ENCODE measurements at regions not wholly inside any gene's neighbourhood (a gene's known extent, or its start where the extent isn't known, plus 50 kb on each side); places are given as distances from the start of the nearest gene placed in this dataset.

DNA sequence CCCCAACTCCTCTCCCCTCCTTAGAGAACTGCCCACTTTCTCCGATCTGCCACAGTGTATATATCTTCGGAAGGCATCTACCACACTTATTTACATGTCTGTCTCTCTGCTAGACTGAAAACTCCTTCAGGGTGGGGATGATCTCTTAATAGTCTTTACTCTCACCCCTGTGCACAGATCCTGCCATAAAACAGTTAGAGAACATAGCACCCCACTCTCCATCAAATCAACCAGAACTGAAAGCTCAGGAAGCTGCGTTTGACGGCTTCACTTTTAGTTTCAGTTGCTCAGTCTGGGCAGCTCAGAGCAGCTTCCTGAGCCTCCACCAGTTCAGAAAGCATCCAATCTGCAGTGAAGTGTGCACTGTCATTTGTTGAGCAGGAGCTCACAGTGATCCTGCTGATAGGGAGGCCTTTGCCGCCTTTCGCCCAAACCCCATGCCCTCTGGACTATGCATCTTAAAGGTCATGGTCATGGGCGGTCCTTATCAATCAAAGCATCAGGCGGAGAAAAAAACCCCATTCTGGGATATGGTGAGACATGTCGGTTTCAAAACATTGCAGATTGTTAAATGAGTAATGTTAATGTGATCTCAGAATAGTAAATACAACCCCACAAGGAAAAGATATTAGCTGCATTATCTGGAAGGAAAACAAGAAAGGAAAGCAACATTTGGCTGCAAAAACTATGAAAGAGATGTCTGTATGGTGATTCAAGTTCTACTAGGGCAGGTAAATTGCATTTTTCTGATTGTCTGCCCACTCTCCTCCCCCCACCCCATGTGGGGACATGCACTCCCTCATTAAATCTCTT lies 167.1 kb upstream of the ADO start:
- Histone ChIP-seq H3F3A (replicated peaks; ENCODE audit: insufficient read depth) (no peaks in the 10 kb centered on the region), H3K9ac (no peak overlapping the region), H3K4me3 (ENCODE audit: low read depth in 2 of 2, low read length in 1 of 2) (0 out of 4 replicates have a peak overlapping the region, but pooled peaks of 1 of the 2 experiments have one; percentile 16), H3K79me2 (ENCODE audit: insufficient read depth) (no peaks in the 10 kb centered on the region), H4K20me1 (ENCODE audit: insufficient read depth) (no peaks in the 10 kb centered on the region), H3K27me3 (ENCODE audit: insufficient read depth) (no peaks in the 10 kb centered on the region), H3K9me3 (no peaks in the 10 kb centered on the region), H3K4me2 (peak overlapping the region; percentile 9), H2AFZ (ENCODE audit: low read depth) (peak overlapping the region; percentile 49), H3K36me3 (replicated peaks in 1 of 2; ENCODE audit: control insufficient read depth in 1 of 2, insufficient read depth in 2 of 2, low read length in 1 of 2) (no peaks in the 10 kb centered on the region), H3K4me1 (ENCODE audit: control insufficient read depth in 1 of 2, insufficient read depth in 2 of 2, low read depth in 1 of 2, low read length in 1 of 2) (peaks cover 0 to 8% of the 10 kb centered on the region in 2 experiments; a peak in 2 of 4 replicates), H3K27ac (ENCODE audit: low read depth in 2 of 2, low read length in 1 of 2) (no peak overlapping the region), H3K9me2 (no peaks in the 10 kb centered on the region; the same call in 1 of the 2 replicates)
- TF ChIP-seq TAF1 (IDR thresholded peaks at IDR 0.05; ENCODE audit: borderline replicate concordance, low read depth, low read length): no peak
- TF ChIP-seq, protein P1, sequence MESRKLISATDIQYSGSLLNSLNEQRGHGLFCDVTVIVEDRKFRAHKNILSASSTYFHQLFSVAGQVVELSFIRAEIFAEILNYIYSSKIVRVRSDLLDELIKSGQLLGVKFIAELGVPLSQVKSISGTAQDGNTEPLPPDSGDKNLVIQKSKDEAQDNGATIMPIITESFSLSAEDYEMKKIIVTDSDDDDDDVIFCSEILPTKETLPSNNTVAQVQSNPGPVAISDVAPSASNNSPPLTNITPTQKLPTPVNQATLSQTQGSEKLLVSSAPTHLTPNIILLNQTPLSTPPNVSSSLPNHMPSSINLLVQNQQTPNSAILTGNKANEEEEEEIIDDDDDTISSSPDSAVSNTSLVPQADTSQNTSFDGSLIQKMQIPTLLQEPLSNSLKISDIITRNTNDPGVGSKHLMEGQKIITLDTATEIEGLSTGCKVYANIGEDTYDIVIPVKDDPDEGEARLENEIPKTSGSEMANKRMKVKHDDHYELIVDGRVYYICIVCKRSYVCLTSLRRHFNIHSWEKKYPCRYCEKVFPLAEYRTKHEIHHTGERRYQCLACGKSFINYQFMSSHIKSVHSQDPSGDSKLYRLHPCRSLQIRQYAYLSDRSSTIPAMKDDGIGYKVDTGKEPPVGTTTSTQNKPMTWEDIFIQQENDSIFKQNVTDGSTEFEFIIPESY (IDR thresholded peaks at IDR 0.05; ENCODE audit: borderline replicate concordance, low read depth): no peak
- no peak for TF ChIP-seq TCF12 (IDR thresholded peaks at IDR 0.05)
- no peak for TF ChIP-seq FOXJ3 (CRISPR knock-in tag; IDR thresholded peaks at IDR 0.05)
- no peak for TF ChIP-seq GABPA (IDR thresholded peaks at IDR 0.05; ENCODE audit: low read depth)
- no peak for TF ChIP-seq NRF1 (IDR thresholded peaks at IDR 0.05; ENCODE audit: low read depth, low read length)
- TF ChIP-seq, protein P2, sequence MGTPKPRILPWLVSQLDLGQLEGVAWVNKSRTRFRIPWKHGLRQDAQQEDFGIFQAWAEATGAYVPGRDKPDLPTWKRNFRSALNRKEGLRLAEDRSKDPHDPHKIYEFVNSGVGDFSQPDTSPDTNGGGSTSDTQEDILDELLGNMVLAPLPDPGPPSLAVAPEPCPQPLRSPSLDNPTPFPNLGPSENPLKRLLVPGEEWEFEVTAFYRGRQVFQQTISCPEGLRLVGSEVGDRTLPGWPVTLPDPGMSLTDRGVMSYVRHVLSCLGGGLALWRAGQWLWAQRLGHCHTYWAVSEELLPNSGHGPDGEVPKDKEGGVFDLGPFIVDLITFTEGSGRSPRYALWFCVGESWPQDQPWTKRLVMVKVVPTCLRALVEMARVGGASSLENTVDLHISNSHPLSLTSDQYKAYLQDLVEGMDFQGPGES (IDR thresholded peaks at IDR 0.05; ENCODE audit: low read depth, low read length): no peak
- no peak for TF ChIP-seq YY1 (IDR thresholded peaks at IDR 0.05; ENCODE audit: low read depth)
- no peak for TF ChIP-seq RFX5 (IDR thresholded peaks at IDR 0.05; ENCODE audit: low read length)
- TF ChIP-seq POLR2AphosphoS5 (IDR thresholded peaks at IDR 0.05; ENCODE audit: low read depth, low read length): no peak
- TF ChIP-seq EP300 (IDR thresholded peaks at IDR 0.05; ENCODE audit: borderline replicate concordance in 1 of 2, low read depth in 1 of 2, low read length in 1 of 2): no peak
- no peak for TF ChIP-seq MXI1 (IDR thresholded peaks at IDR 0.05; ENCODE audit: low read depth, low read length)
- TF ChIP-seq CHD2 (IDR thresholded peaks at IDR 0.05; ENCODE audit: low read length, partially characterized antibody): no peak
- TF ChIP-seq, protein P3, sequence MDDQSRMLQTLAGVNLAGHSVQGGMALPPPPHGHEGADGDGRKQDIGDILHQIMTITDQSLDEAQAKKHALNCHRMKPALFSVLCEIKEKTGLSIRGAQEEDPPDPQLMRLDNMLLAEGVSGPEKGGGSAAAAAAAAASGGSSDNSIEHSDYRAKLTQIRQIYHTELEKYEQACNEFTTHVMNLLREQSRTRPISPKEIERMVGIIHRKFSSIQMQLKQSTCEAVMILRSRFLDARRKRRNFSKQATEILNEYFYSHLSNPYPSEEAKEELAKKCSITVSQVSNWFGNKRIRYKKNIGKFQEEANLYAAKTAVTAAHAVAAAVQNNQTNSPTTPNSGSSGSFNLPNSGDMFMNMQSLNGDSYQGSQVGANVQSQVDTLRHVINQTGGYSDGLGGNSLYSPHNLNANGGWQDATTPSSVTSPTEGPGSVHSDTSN (IDR thresholded peaks at IDR 0.05): no peak
- no peak for TF ChIP-seq FOSL2 (IDR thresholded peaks at IDR 0.05; ENCODE audit: borderline replicate concordance, low read depth)
- no peak for TF ChIP-seq GATA2 (CRISPR knock-in tag; IDR thresholded peaks at IDR 0.05)
- TF ChIP-seq FOXM1 (IDR thresholded peaks at IDR 0.05; ENCODE audit: low read depth): no peak
- WGBS (ENCODE audit: low lambda C conversion rate): 74% methylated on average over 9 of the region's 9 CpGs
- no peak for DNase-seq
- CTCF ChIA-PET: interaction anchor here (0.8 kb wide), 1 partner anchor 27 kb away, joined by 3 read pairs; no protein-coding TSS in a partner anchor
- POLR2A ChIA-PET: no interaction called here

Data from SK-N-SH (cell line).